CD4-positive, alpha-beta T cell (primary cell): ENCODE measurements at regions not wholly inside any gene's neighbourhood (a gene's known extent, or its start where the extent isn't known, plus 50 kb on each side); places are given as distances from the start of the nearest gene placed in this dataset.

Experiments used
- ATAC-seq: fragments of 200-7000 bp; cut with Tn5 transposase; one replicate; pipeline ENCODE4 v1.10.0; 2022; ENCODE audit warnings: mild to moderate bottlenecking; ENCODE audit not compliant: poor library complexity
- CTCF ChIA-PET: fragments of 350-600 bp; sonication (Branson Sonifier 250); formaldehyde crosslinking; loops from one replicate; lab custom pipeline; 2021; ENCODE audit warnings: antibody characterized with exemption, inconsistent platforms; lab: Charles Lee
- POLR2A ChIA-PET: fragments of 350-600 bp; sonication (Branson Sonifier 250); formaldehyde crosslinking; loops from one replicate; lab custom pipeline; 2021; ENCODE audit warnings: antibody characterized with exemption, inconsistent platforms; lab: Charles Lee
- DNase-seq, 14 experiments: peaks; one replicate each; pipeline ENCODE4 v3.0.0-alpha.2; 2013 to 2020; ENCODE audit warnings: mixed read lengths in 2 of 14
- H3K27ac ChIP-seq, 2 donors: one replicate each; pipeline versions ENCODE4 v1.5.1 to v1.7.0; 2013; ENCODE audit warnings: low read length in 2 of 2, low read depth in 1 of 2, mild to moderate bottlenecking in 1 of 2
- H3K27me3 ChIP-seq, 2 experiments: 1 replicate in 1 of 2; 2 replicates in 1 of 2; pipeline versions ENCODE4 v1.6.1 to v1.7.0; 2013; ENCODE audit warnings: low read length in 2 of 2, control low read depth in 1 of 2, mild to moderate bottlenecking in 1 of 2, moderate library complexity in 1 of 2; ENCODE audit not compliant: insufficient read depth in 2 of 2, control insufficient read depth in 1 of 2
- H3K36me3 ChIP-seq: one replicate; pipeline ENCODE4 v1.6.1; 2013; ENCODE audit warnings: low read length, control low read depth; ENCODE audit not compliant: insufficient read depth
- H3K4me1 ChIP-seq: one replicate; pipeline ENCODE4 v1.6.1; 2013; ENCODE audit warnings: low read length, control low read depth; ENCODE audit not compliant: insufficient read depth
- H3K4me3 ChIP-seq: one replicate; pipeline ENCODE4 v1.5.1; 2013; ENCODE audit warnings: mild to moderate bottlenecking, low read length, moderate library complexity
- H3K9me3 ChIP-seq, 2 experiments: 1 replicate in 1 of 2; 2 replicates in 1 of 2; pipeline versions ENCODE4 v1.6.1 to v1.7.0; 2013; ENCODE audit warnings: low read length in 2 of 2, mild to moderate bottlenecking in 2 of 2, control low read depth in 1 of 2, moderate library complexity in 1 of 2; ENCODE audit not compliant: control insufficient read depth in 1 of 2, insufficient read depth in 1 of 2
- H3K27ac Mint-ChIP-seq: one replicate; pipeline ENCODE4 v1.8.0; 2020; ENCODE audit warnings: mixed read lengths
- H3K27me3 Mint-ChIP-seq: one replicate; pipeline ENCODE4 v1.8.0; 2021; ENCODE audit warnings: mixed read lengths
- H3K36me3 Mint-ChIP-seq: one replicate; pipeline ENCODE4 v1.8.0; 2021; ENCODE audit warnings: low read depth, mixed read lengths
- H3K4me1 Mint-ChIP-seq: one replicate; pipeline ENCODE4 v1.8.0; 2021; ENCODE audit warnings: low read depth, mixed read lengths
- H3K4me3 Mint-ChIP-seq: one replicate; pipeline ENCODE4 v1.8.0; 2020; ENCODE audit warnings: mild to moderate bottlenecking, mixed read lengths
- H3K9me3 Mint-ChIP-seq: one replicate; pipeline ENCODE4 v1.8.0; 2020; ENCODE audit warnings: mixed read lengths
- intact Hi-C, 2 experiments: fragments of 100-400 bp; cut with DNase I in 1 of 2; cut with micrococcal nuclease in 1 of 2; formaldehyde crosslinking; loops; one replicate each; pipeline versions ENCODE4 v1.15.1 to v1.9.0; 2023 to 2025; cut with DNase I, micrococcal nuclease
- TF ChIP-seq, protein P1 (sequence below): fragments of 200-600 bp; IDR thresholded peaks from one replicate; pipeline ENCODE4 v1.8.0; 2022; ENCODE audit warnings: antibody characterized with exemption, mild to moderate bottlenecking

DNA sequence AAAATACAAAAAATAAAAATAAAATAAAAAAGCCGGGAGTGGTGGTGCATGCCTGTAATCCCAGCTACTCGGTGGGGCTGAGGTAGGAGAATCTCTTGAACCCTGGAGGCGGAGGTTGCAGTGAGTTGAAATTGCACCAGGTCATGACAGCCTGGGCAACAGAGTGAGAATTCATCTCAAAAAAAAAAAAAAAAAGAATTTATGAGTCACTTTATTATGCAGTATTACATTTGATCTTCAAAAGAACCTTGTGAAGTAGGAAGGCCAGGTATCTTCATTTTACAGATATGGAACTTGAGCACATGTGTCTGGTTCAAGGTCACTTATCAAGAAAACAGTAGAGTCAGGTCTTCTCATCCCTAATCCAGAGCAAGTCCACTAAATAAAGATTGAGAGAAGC, 459.4 kb upstream of the HNRNPA3 start:
- no peaks in the 10 kb centered on the region for H3K9me3 Mint-ChIP-seq
- DNase-seq (no peak), ATAC-seq (no peak)
- CTCF ChIA-PET: interaction anchor here (0.6 kb wide), 1 partner anchor 72 kb away, joined by 3 read pairs; no protein-coding TSS in a partner anchor
- H3K4me1 Mint-ChIP-seq: no peaks in the 10 kb centered on the region
- no peaks in the 10 kb centered on the region for H3K36me3 ChIP-seq
- H3K4me3 Mint-ChIP-seq: no peak overlapping the region
- no peak overlapping the region for H3K27ac Mint-ChIP-seq
- peaks cover 5% of the 10 kb centered on the region for H3K27me3 Mint-ChIP-seq
- H3K27me3 ChIP-seq: no peaks in the 10 kb centered on the region
- H3K36me3 Mint-ChIP-seq: no peaks in the 10 kb centered on the region
- no peak overlapping the region for H3K27ac ChIP-seq
- no peak overlapping the region for H3K4me3 ChIP-seq
- TF ChIP-seq, protein P1, sequence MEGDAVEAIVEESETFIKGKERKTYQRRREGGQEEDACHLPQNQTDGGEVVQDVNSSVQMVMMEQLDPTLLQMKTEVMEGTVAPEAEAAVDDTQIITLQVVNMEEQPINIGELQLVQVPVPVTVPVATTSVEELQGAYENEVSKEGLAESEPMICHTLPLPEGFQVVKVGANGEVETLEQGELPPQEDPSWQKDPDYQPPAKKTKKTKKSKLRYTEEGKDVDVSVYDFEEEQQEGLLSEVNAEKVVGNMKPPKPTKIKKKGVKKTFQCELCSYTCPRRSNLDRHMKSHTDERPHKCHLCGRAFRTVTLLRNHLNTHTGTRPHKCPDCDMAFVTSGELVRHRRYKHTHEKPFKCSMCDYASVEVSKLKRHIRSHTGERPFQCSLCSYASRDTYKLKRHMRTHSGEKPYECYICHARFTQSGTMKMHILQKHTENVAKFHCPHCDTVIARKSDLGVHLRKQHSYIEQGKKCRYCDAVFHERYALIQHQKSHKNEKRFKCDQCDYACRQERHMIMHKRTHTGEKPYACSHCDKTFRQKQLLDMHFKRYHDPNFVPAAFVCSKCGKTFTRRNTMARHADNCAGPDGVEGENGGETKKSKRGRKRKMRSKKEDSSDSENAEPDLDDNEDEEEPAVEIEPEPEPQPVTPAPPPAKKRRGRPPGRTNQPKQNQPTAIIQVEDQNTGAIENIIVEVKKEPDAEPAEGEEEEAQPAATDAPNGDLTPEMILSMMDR: no peak
- POLR2A ChIA-PET: no interaction called here
- H3K9me3 ChIP-seq: no peaks in the 10 kb centered on the region
- intact Hi-C loops: no loop called here
- no peaks in the 10 kb centered on the region for H3K4me1 ChIP-seq

DNA sequence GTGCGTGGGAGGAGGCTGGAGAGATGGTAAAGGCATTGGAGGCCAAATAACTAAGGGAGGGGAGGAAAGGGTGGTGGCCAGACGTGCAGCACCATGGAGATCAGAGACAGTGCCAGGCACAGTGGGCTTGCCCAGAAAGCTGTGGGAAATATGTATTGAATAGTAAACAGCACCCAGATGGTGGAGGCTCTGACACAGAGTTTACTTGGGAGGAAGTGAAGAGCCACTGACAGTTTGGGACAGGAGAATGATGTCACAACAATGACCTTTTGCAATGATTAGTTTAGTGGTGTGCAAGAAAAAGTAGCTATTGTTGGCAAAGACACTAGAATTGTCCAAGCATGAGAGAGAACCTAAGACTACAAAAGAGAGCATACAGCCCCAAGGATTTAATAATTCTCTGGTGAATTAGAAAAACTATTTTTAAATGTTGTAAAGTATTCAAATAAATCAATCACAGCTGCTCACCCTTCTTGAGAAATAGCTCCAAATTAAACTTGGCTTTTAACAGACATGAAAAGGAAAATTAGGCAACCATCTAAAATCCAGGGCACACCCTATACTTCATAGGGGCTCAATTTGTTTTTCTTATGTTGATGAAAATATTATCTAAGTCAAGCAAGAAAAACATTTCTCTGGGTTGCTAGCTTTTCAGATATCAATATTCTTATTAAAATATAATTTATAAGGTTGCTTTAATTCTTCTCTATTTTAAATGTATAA, 458.7 kb upstream of the HNRNPA3 start:
- intact Hi-C loops: no loop called here
- CTCF ChIA-PET: interaction anchor here (0.6 kb wide), 1 partner anchor 73 kb away, joined by 3 read pairs; no protein-coding TSS in a partner anchor
- H3K4me3 ChIP-seq: no peak overlapping the region
- Mint-ChIP-seq H3K27me3 (peaks cover 5% of the 10 kb centered on the region), H3K9me3 (no peaks in the 10 kb centered on the region), H3K4me3 (no peak overlapping the region), H3K27ac (no peak overlapping the region), H3K36me3 (no peaks in the 10 kb centered on the region), H3K4me1 (no peaks in the 10 kb centered on the region)
- no peaks in the 10 kb centered on the region for H3K36me3 ChIP-seq
- TF ChIP-seq, protein P1: no peak
- ATAC-seq (no peak), DNase-seq (no peak)
- H3K27ac ChIP-seq: no peak overlapping the region
- H3K27me3 ChIP-seq: no peaks in the 10 kb centered on the region
- POLR2A ChIA-PET: no interaction called here
- H3K9me3 ChIP-seq: no peaks in the 10 kb centered on the region
- no peaks in the 10 kb centered on the region for H3K4me1 ChIP-seq

DNA sequence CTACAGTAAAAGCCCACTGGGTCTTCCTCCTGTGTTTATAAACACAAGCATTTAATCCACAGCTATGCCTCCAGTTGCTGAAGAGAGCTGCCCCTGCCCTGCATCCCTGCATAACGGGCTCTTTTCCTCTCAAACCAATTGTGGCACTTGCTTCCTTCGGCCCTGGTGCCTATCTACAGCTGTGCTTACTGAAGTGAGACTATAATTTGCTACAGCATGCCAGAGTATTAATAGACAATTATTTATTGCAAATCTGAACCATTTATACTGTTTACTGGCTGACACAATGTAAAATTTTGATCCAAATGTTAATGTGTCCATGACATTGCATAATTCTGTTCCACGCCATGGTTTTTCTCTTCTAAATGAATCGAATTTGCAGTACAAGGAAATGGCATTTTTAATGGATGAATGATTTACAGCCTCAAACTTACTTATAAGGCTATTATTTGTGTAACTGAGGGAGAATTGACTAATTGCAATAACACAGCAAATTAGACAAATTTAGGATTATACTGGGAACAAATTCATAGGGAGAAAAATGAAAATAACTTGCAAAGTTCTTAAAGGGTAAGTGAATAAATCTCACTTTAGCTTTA, 457.0 kb upstream of the HNRNPA3 start:
- Histone ChIP-seq H3K9me3 (no peaks in the 10 kb centered on the region), H3K4me1 (no peaks in the 10 kb centered on the region), H3K27me3 (no peaks in the 10 kb centered on the region), H3K36me3 (no peaks in the 10 kb centered on the region), H3K4me3 (no peak overlapping the region), H3K27ac (no peak overlapping the region)
- H3K4me3 Mint-ChIP-seq: no peak overlapping the region
- no peaks in the 10 kb centered on the region for H3K9me3 Mint-ChIP-seq
- peaks cover 12% of the 10 kb centered on the region for H3K27me3 Mint-ChIP-seq
- H3K27ac Mint-ChIP-seq: no peak overlapping the region
- H3K4me1 Mint-ChIP-seq: no peaks in the 10 kb centered on the region
- TF ChIP-seq, protein P1: no peak
- intact Hi-C loops: no loop called here
- ATAC-seq: no peak
- H3K36me3 Mint-ChIP-seq: no peaks in the 10 kb centered on the region
- no peak for DNase-seq
- CTCF ChIA-PET: no interaction called here
- POLR2A ChIA-PET: no interaction called here
